B cell (primary cell): ENCODE measurements at regions not wholly inside any gene's neighbourhood (a gene's known extent, or its start where the extent isn't known, plus 50 kb on each side); places are given as distances from the start of the nearest gene placed in this dataset.

ENCODE experiments used
- CTCF ChIP-seq: fragments of 200-600 bp; IDR thresholded peaks from one replicate; pipeline ENCODE4 v1.8.0; 2022; ENCODE audit warnings: antibody characterized with exemption, mild to moderate bottlenecking
- EZH2 ChIP-seq: IDR thresholded peaks from 2 replicates; pipeline ENCODE4 v1.6.1; 2012; ENCODE audit warnings: borderline replicate concordance, low read depth, mild to moderate bottlenecking, moderate library complexity, low read length; ENCODE audit not compliant: insufficient read depth, poor library complexity, severe bottlenecking

GRCh38 chr4:79780129-79780528 lies 292.9 kb downstream of the ANTXR2 start:
- TF ChIP-seq EZH2: no peak
- TF ChIP-seq CTCF: peak; percentile 5
